ENCODE measurements at regions not wholly inside any gene's neighbourhood (a gene's known extent, or its start where the extent isn't known, plus 50 kb on each side); places are given as distances from the start of the nearest gene placed in this dataset.

- TF ChIP-seq SAP30 (IDR thresholded peaks at IDR 0.05; ENCODE audit: insufficient read depth, insufficient replicate concordance, low read length) = no peak
- TF ChIP-seq HDAC6 (IDR thresholded peaks at IDR 0.05; ENCODE audit: low read depth, low read length) = no peak
- TF ChIP-seq TAF7 (optimal IDR thresholded peaks at IDR 0.05; ENCODE audit: borderline replicate concordance, low read depth, low read length) = no peak
- no peak for TF ChIP-seq E2F6 (IDR thresholded peaks at IDR 0.05)
- no peak for TF ChIP-seq ASH2L (IDR thresholded peaks at IDR 0.05; ENCODE audit: low read length)
- no peak for TF ChIP-seq CBX5 (IDR thresholded peaks at IDR 0.05; ENCODE audit: low read depth, low read length)
- no peak for TF ChIP-seq CTBP2 (IDR thresholded peaks at IDR 0.05; ENCODE audit: borderline replicate concordance, insufficient read depth, insufficient read length, low read length)
Measured at GRCh38 chr3:197366301-197367044, 68.1 kb upstream of the DLG1 start (continued).

Data from H1 (cell line).